ENCODE measurements at regions not wholly inside any gene's neighbourhood (a gene's known extent, or its start where the extent isn't known, plus 50 kb on each side); places are given as distances from the start of the nearest gene placed in this dataset.

- TF ChIP-seq CTCF (IDR thresholded peaks at IDR 0.05; ENCODE audit: low read depth, low read length, poor library complexity, severe bottlenecking) (no peak), EZH2phosphoT487 (IDR thresholded peaks at IDR 0.05; ENCODE audit: borderline replicate concordance, low read length) (no peak)
Observed at GRCh38 chr11:116166573-116167465, 606.0 kb downstream of the BUD13 start.

Data from DOHH2 (cell line).